Peyer's patch (tissue), 4 donors: ENCODE measurements at regions not wholly inside any gene's neighbourhood (a gene's known extent, or its start where the extent isn't known, plus 50 kb on each side); places are given as distances from the start of the nearest gene placed in this dataset.

Experiments
- DNase-seq, 3 donors: peaks; one replicate each; pipeline ENCODE4 v3.0.0-alpha.2; 2017 to 2019
- H3K27ac ChIP-seq, 4 donors: fragments of 200-600 bp; sonication (generic); one replicate each; pipeline ENCODE4 v1.5.1; 2016 to 2019
- H3K27me3 ChIP-seq, 2 donors: fragments of 200-600 bp; sonication (generic); one replicate each; pipeline ENCODE4 v1.5.1; 2019
- H3K36me3 ChIP-seq, 3 donors: fragments of 200-600 bp; sonication (generic); one replicate each; pipeline ENCODE4 v1.5.1; 2016 to 2019
- H3K4me1 ChIP-seq, 4 donors: fragments of 200-600 bp; sonication (generic); one replicate each; pipeline ENCODE4 v1.5.1; 2016 to 2019
- H3K4me3 ChIP-seq, 4 donors: fragments of 200-600 bp; sonication (generic); 1 replicate in 3 of 4; 2 replicates in 1 of 4; pipeline ENCODE4 v1.5.1; 2016 to 2019; ENCODE audit warnings: mild to moderate bottlenecking in 1 of 4
- H3K9me3 ChIP-seq, 4 donors: fragments of 200-600 bp; sonication (generic); one replicate each; pipeline ENCODE4 v1.5.1; 2016 to 2019; ENCODE audit warnings: mild to moderate bottlenecking in 1 of 4
- CTCF ChIP-seq, 6 experiments: fragments of 450-650 bp in 4 of 6; fragments of 200-600 bp in 2 of 6; sonication (generic) in 1 of 6; IDR thresholded peaks; one replicate each; pipeline ENCODE4 v1.5.1; 2017 to 2019; ENCODE audit warnings: antibody characterized with exemption in 6 of 6, mild to moderate bottlenecking in 3 of 6, moderate library complexity in 1 of 6
- POLR2A ChIP-seq, 2 donors: fragments of 450-650 bp; IDR thresholded peaks; one replicate each; pipeline ENCODE4 v1.5.1; 2017; ENCODE audit warnings: antibody characterized with exemption in 2 of 2, mild to moderate bottlenecking in 2 of 2, moderate library complexity in 2 of 2

- no peaks in the 10 kb centered on the region for H3K36me3 ChIP-seq
- H3K27ac ChIP-seq = no peak overlapping the region
- H3K27me3 ChIP-seq = no peaks in the 10 kb centered on the region
- no peaks in the 10 kb centered on the region for H3K4me1 ChIP-seq
- H3K9me3 ChIP-seq = no peaks in the 10 kb centered on the region
- no peak overlapping the region for H3K4me3 ChIP-seq
- TF ChIP-seq POLR2A (IDR thresholded peaks at IDR 0.05) (no peak), CTCF (IDR thresholded peaks at IDR 0.05) (no peak)
- peak in 1 of 3 donors; percentile 29 for DNase-seq
Observed at GRCh38 chr1:2966449-2967328, 54.6 kb upstream of the ACTRT2 start.

- H3K27me3 ChIP-seq = no peaks in the 10 kb centered on the region
- H3K9me3 ChIP-seq = no peaks in the 10 kb centered on the region
- no peaks in the 10 kb centered on the region for H3K36me3 ChIP-seq
- H3K27ac ChIP-seq = no peak overlapping the region
- no peaks in the 10 kb centered on the region for H3K4me1 ChIP-seq
- TF ChIP-seq CTCF (IDR thresholded peaks at IDR 0.05) = no peak
- no peak for TF ChIP-seq POLR2A (IDR thresholded peaks at IDR 0.05)
- H3K4me3 ChIP-seq = no peak overlapping the region
- peak in 1 of 3 donors; percentile 32 for DNase-seq
Observed at GRCh38 chr1:2967329-2967725, 53.9 kb upstream of the ACTRT2 start.

- TF ChIP-seq CTCF (IDR thresholded peaks at IDR 0.05) (no peak), POLR2A (IDR thresholded peaks at IDR 0.05) (no peak)
- Histone ChIP-seq H3K27me3 (no peaks in the 10 kb centered on the region), H3K27ac (no peak overlapping the region), H3K9me3 (no peaks in the 10 kb centered on the region), H3K4me3 (no peak overlapping the region), H3K4me1 (no peaks in the 10 kb centered on the region), H3K36me3 (no peaks in the 10 kb centered on the region)
- DNase-seq = peak in 1 of 3 donors; percentile 39
Observed at GRCh38 chr1:2967881-2968280, 53.4 kb upstream of the ACTRT2 start.

- DNase-seq = peak in 1 of 3 donors; percentile 49
- TF ChIP-seq POLR2A (IDR thresholded peaks at IDR 0.05) = no peak
- no peak for TF ChIP-seq CTCF (IDR thresholded peaks at IDR 0.05)
- no peaks in the 10 kb centered on the region for H3K4me1 ChIP-seq
- no peak overlapping the region for H3K4me3 ChIP-seq
- no peaks in the 10 kb centered on the region for H3K36me3 ChIP-seq
- H3K27ac ChIP-seq = no peak overlapping the region
- no peaks in the 10 kb centered on the region for H3K27me3 ChIP-seq
- no peaks in the 10 kb centered on the region for H3K9me3 ChIP-seq
Observed at GRCh38 chr1:2968471-2968881, 52.8 kb upstream of the ACTRT2 start.

- H3K27ac ChIP-seq = no peak overlapping the region
- no peaks in the 10 kb centered on the region for H3K36me3 ChIP-seq
- no peaks in the 10 kb centered on the region for H3K9me3 ChIP-seq
- DNase-seq = peak in 1 of 3 donors; percentile 37
- TF ChIP-seq POLR2A (IDR thresholded peaks at IDR 0.05) (no peak), CTCF (IDR thresholded peaks at IDR 0.05) (no peak)
- H3K27me3 ChIP-seq = no peaks in the 10 kb centered on the region
- no peak overlapping the region for H3K4me3 ChIP-seq
- no peaks in the 10 kb centered on the region for H3K4me1 ChIP-seq
Observed at GRCh38 chr1:2969011-2969844, 52.0 kb upstream of the ACTRT2 start.
